HepG2 (cell line): ENCODE measurements at regions not wholly inside any gene's neighbourhood (a gene's known extent, or its start where the extent isn't known, plus 50 kb on each side); places are given as distances from the start of the nearest gene placed in this dataset.
A peak's percentile ranks its signal among the peaks of the same experiment; 100 is the strongest.

Experiments used
- ATAC-seq: fragments of 200-7000 bp; cut with Tn5 transposase; 3 replicates; pipeline ENCODE4 v1.9.1; 2020; ENCODE audit warnings: mild to moderate bottlenecking, moderate library complexity
- BruUV-seq: library from RNA; stranded (reverse); fragments of 400-500 nt; replicated peaks from 2 replicates; lab custom pipeline; 2021; lab: Mats Ljungman, UMichigan
- CTCF ChIA-PET: fragments of 300-600 bp; formaldehyde crosslinking; extraction: SDS; loops from one replicate; lab custom pipeline; 2021; ENCODE audit warnings: low total read pairs, inconsistent platforms, low intra/inter-chr PET ratio; lab: Yijun Ruan, JAX
- POLR2A ChIA-PET: fragments of 350-600 bp; sonication (Branson Sonifier 250); formaldehyde crosslinking; loops from one replicate; lab custom pipeline; 2020; ENCODE audit warnings: antibody characterized with exemption, inconsistent platforms; lab: Yijun Ruan, JAX
- DNase-seq: peaks from one replicate; pipeline ENCODE4 v3.0.0-alpha.2; 2015; ENCODE audit warnings: low spot score
- FAIRE-seq: peaks from 3 replicates; lab custom pipeline; 2011; peaks lifted over from hg19 to GRCh38; lab: Jason Lieb, UNC
- H2AFZ ChIP-seq: one replicate; pipeline ENCODE4 v1.6.1; 2011; ENCODE audit warnings: low read length, inconsistent platforms
- H3K27ac ChIP-seq: fragments of 300-600 bp; 3 replicates; pipeline ENCODE4 v1.8.0; 2011; ENCODE audit warnings: mixed run types, mild to moderate bottlenecking, mixed read lengths, low read length, inconsistent platforms; ENCODE audit not compliant: insufficient read depth; ENCODE audit errors: extremely low read length
- H3K27me3 ChIP-seq, 2 experiments: fragments of 200-600 bp in 1 of 2; 2 replicates in 1 of 2; 3 replicates in 1 of 2; pipeline versions ENCODE4 v1.6.0 to v1.8.0; 2011; ENCODE audit warnings: low read length in 2 of 2, mild to moderate bottlenecking in 2 of 2, moderate library complexity in 2 of 2, inconsistent platforms in 1 of 2; ENCODE audit not compliant: insufficient read depth in 2 of 2, control insufficient read depth in 1 of 2
- H3K36me3 ChIP-seq, 2 experiments: fragments of 200-600 bp in 1 of 2; replicated peaks in 1 of 2; 2 replicates in 1 of 2; 3 replicates in 1 of 2; pipeline versions ENCODE4 v1.5.1 to v1.8.0; 2011; ENCODE audit warnings: low read length in 2 of 2, inconsistent platforms in 1 of 2; ENCODE audit not compliant: insufficient read depth in 2 of 2, control insufficient read depth in 1 of 2
- H3K4me1 ChIP-seq: 2 replicates; pipeline ENCODE4 v1.5.1; 2012; ENCODE audit warnings: low read length, inconsistent platforms; ENCODE audit not compliant: insufficient read depth
- H3K4me2 ChIP-seq: 2 replicates; pipeline ENCODE4 v1.6.0; 2011; ENCODE audit warnings: low read depth, low read length, inconsistent platforms
- H3K4me3 ChIP-seq, 3 experiments: fragments of 200-600 bp in 1 of 3; sonication (generic), shearing (Covaris generic) in 1 of 3; replicated peaks in 1 of 3; 2 replicates each; pipeline ENCODE4 v1.5.1; 2011 to 2016; ENCODE audit warnings: low read length in 3 of 3, inconsistent platforms in 2 of 3, low read depth in 2 of 3, mild to moderate bottlenecking in 2 of 3, control low read depth in 1 of 3, mixed read lengths in 1 of 3; ENCODE audit not compliant: insufficient read depth in 1 of 3
- H3K79me2 ChIP-seq: one replicate; pipeline ENCODE4 v1.6.1; 2011; ENCODE audit warnings: low read length, inconsistent platforms; ENCODE audit not compliant: insufficient read depth
- H3K9ac ChIP-seq: 2 replicates; pipeline ENCODE4 v1.6.0; 2011; ENCODE audit warnings: mild to moderate bottlenecking, low read depth, low read length, inconsistent platforms; ENCODE audit not compliant: insufficient read depth
- H3K9me3 ChIP-seq: 2 replicates; pipeline ENCODE4 v1.5.1; 2012; ENCODE audit warnings: mild to moderate bottlenecking, low read length
- H4K20me1 ChIP-seq: 2 replicates; pipeline ENCODE4 v1.6.0; 2011; ENCODE audit warnings: inconsistent platforms, mild to moderate bottlenecking, low read length, moderate library complexity; ENCODE audit not compliant: insufficient read depth
- BCL6 ChIP-seq: IDR thresholded peaks from 2 replicates; pipeline ENCODE4 v1.6.1; 2016; ENCODE audit warnings: missing genetic modification reagents, missing compliant biosample characterization
- CREM ChIP-seq, 2 experiments: sonication (generic) in 1 of 2; formaldehyde crosslinking in 1 of 2; IDR thresholded peaks; 2 replicates each; pipeline versions ENCODE4 v1.4.0 to v1.6.1; 2016 to 2020; ENCODE audit warnings: antibody characterized with exemption in 1 of 2, mild to moderate bottlenecking in 1 of 2, missing genetic modification reagents in 1 of 2
- EP300 ChIP-seq, 3 experiments: sonication (generic) in 1 of 3; formaldehyde crosslinking in 1 of 3; IDR thresholded peaks; 2 replicates each; pipeline versions ENCODE4 v1.5.1 to v1.6.1; 2011 to 2020; ENCODE audit warnings: low read depth in 2 of 3, low read length in 2 of 3, borderline replicate concordance in 1 of 3, improper control_type of control experiment in 1 of 3, mild to moderate bottlenecking in 1 of 3, missing genetic modification reagents in 1 of 3, moderate library complexity in 1 of 3
- HDAC2 ChIP-seq: sonication (generic); formaldehyde crosslinking; IDR thresholded peaks from 2 replicates; pipeline ENCODE4 v1.4.0; 2020; ENCODE audit warnings: missing genetic modification reagents
- HMG20B ChIP-seq: conservative IDR thresholded peaks from 2 replicates; pipeline ENCODE4 v1.6.1; 2016; ENCODE audit warnings: missing genetic modification reagents, missing compliant biosample characterization
- IKZF1 ChIP-seq: fragments of 450-650 bp; IDR thresholded peaks from 2 replicates; pipeline ENCODE4 v1.7.1; 2016
- ISL2 ChIP-seq: sonication (generic); formaldehyde crosslinking; IDR thresholded peaks from 2 replicates; pipeline ENCODE4 v1.5.0; 2020; ENCODE audit warnings: missing genetic modification reagents
- MAF1 ChIP-seq: sonication (generic); formaldehyde crosslinking; IDR thresholded peaks from 2 replicates; pipeline ENCODE4 v1.5.0; 2020; ENCODE audit warnings: missing genetic modification reagents, borderline replicate concordance
- SALL1 ChIP-seq: sonication (generic); formaldehyde crosslinking; IDR thresholded peaks from 2 replicates; pipeline ENCODE4 v1.8.0; 2022; ENCODE audit warnings: mild to moderate bottlenecking, missing genetic modification reagents
- SMAD9 ChIP-seq: sonication (generic); formaldehyde crosslinking; IDR thresholded peaks from 2 replicates; pipeline ENCODE4 v1.5.1; 2020; ENCODE audit warnings: mild to moderate bottlenecking, missing genetic modification reagents
- SOX13 ChIP-seq, 3 experiments: fragments of 450-650 bp in 1 of 3; sonication (generic) in 1 of 3; formaldehyde crosslinking in 1 of 3; IDR thresholded peaks in 2 of 3; conservative IDR thresholded peaks in 1 of 3; 2 replicates each; pipeline versions ENCODE4 v1.5.0 to v1.6.1; 2016 to 2020; ENCODE audit warnings: antibody characterized with exemption in 1 of 3, mild to moderate bottlenecking in 1 of 3, missing compliant biosample characterization in 1 of 3, missing genetic modification reagents in 1 of 3, moderate library complexity in 1 of 3
- SOX6 ChIP-seq, 2 experiments: fragments of 450-650 bp in 1 of 2; sonication (generic) in 1 of 2; formaldehyde crosslinking in 1 of 2; IDR thresholded peaks; 2 replicates each; pipeline versions ENCODE4 v1.4.0 to v1.6.1; 2017 to 2020; ENCODE audit warnings: antibody characterized with exemption in 1 of 2, mild to moderate bottlenecking in 1 of 2, missing genetic modification reagents in 1 of 2
- TCF7L2 ChIP-seq: IDR thresholded peaks from 2 replicates; pipeline ENCODE4 v1.6.1; 2011; ENCODE audit warnings: mild to moderate bottlenecking, low read depth, low read length, moderate library complexity
- ZMYM3 ChIP-seq: sonication (generic); formaldehyde crosslinking; IDR thresholded peaks from 2 replicates; pipeline ENCODE4 v1.5.1; 2020; ENCODE audit warnings: mild to moderate bottlenecking, missing genetic modification reagents
- ZNF773 ChIP-seq: sonication (generic); formaldehyde crosslinking; IDR thresholded peaks from 2 replicates; pipeline ENCODE4 v1.4.0; 2020; ENCODE audit warnings: missing genetic modification reagents, borderline replicate concordance
- WGBS: methylation state at CpG from one replicate; pipeline ENCODE4 v1.1.6; 2017; ENCODE audit warnings: low lambda C conversion rate; 5-methylcytosine and 5-hydroxymethylcytosine counted together
- in situ Hi-C: cut with HindIII; loops from 2 replicates; pipeline ENCODE4 v1.10.0; 2017; ENCODE audit warnings: low pct_unique_long_range_greater_than_20kb; ENCODE audit not compliant: extremely low pct_ligation_motif_present
- intact Hi-C: fragments of 100-400 bp; cut with micrococcal nuclease; formaldehyde crosslinking; loops from one replicate; pipeline ENCODE4 v1.10.0; 2022; ENCODE audit not compliant: unreplicated experiment
- TF ChIP-seq, protein P1 (sequence below): IDR thresholded peaks from 2 replicates; pipeline ENCODE4 v1.4.0; 2020; ENCODE audit warnings: mild to moderate bottlenecking, missing genetic modification reagents
- TF ChIP-seq, protein P2 (sequence below): sonication (generic); formaldehyde crosslinking; IDR thresholded peaks from 2 replicates; pipeline ENCODE4 v1.4.0; 2020; ENCODE audit warnings: missing genetic modification reagents, borderline replicate concordance

DNA sequence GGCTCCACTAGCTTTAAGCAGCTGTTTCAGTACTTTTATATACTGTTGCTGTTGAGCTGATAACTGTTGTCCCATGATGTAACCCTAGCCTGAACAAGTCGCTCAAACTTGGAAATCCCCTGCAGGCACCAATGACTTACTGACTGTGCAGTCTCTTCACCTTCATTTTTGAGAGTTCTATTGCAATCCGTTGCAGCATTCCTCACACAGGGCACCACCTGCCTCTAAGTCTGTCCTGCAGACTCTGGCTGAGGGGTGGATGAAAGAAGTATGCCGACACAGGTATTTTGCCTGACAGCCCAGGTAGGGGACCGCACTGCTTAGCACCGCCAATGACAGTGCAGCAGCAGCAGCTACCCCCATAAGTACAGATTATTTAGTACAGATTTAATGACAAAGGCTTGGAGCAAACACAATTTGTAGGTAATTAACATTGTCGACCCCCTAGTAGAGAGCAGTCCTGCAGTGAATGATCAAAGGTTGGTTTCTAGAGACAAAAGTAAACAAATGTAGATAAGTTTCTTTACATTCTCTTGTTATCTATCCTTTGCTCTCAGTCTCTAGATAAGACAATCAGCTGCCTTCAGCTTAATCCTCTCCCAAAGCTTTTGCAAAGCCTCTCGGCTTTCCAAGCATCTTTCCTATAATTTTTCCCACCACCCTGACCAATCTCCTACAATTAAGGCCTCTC lies 205.0 kb downstream of the PABPC4L start:
- Histone ChIP-seq H3K27ac (no peak overlapping the region), H4K20me1 (no peaks in the 10 kb centered on the region), H3K4me2 (no peak overlapping the region), H3K4me3 (no peak overlapping the region), H3K27me3 (no peaks in the 10 kb centered on the region), H3K4me1 (0 out of 2 replicates have a peak, but pooled peaks cover 13% of the 10 kb centered on the region), H3K79me2 (no peaks in the 10 kb centered on the region), H2AFZ (no peak overlapping the region), H3K36me3 (no peaks in the 10 kb centered on the region), H3K9me3 (peaks cover 58% of the 10 kb centered on the region), H3K9ac (no peak overlapping the region)
- peak; percentile 58 for DNase-seq
- ATAC-seq = peak; percentile 85
- BruUV-seq = no TSS peak
- ChIA-PET CTCF (no interaction called here), POLR2A (no interaction called here)
- in situ Hi-C loops (no loop called here), intact Hi-C loops (no loop called here)
- WGBS = 0% methylated on average over 7 of the region's 7 CpGs
- no peak for FAIRE-seq
- TF ChIP-seq ISL2 (CRISPR knock-in tag) (peak; percentile 71; the same call in 1 of the 2 replicates), HDAC2 (no peak), BCL6 (CRISPR knock-in tag) (peak; percentile 89), SALL1 (CRISPR knock-in tag) (no peak), ZNF773 (CRISPR knock-in tag) (no peak), CREM (IDR thresholded peaks at IDR 0.05) (peak; percentile 25; the same call in 1 of the 2 replicates), CREM (CRISPR knock-in tag; IDR thresholded peaks at IDR 0.05) (no peak), HMG20B (CRISPR knock-in tag) (no peak), IKZF1 (no peak), EP300 (IDR thresholded peaks at IDR 0.05; ENCODE audit: low read depth in 2 of 2, low read length in 2 of 2) (peak in 1 of 2 experiments; percentile 18; a peak in 1 of 4 replicates), EP300 (CRISPR knock-in tag; IDR thresholded peaks at IDR 0.05; ENCODE audit: borderline replicate concordance) (no peak), SOX13 (IDR thresholded peaks at IDR 0.05) (no peak), SOX13 (CRISPR knock-in tag; conservative IDR thresholded peaks at IDR 0.05 in 1 of 2, IDR thresholded peaks at IDR 0.05 in 1 of 2) (peak in 1 of 2 experiments; percentile 50; a peak in 1 of 4 replicates), SMAD9 (no peak), ZMYM3 (CRISPR knock-in tag) (no peak), SOX6 (IDR thresholded peaks at IDR 0.05) (no peak), SOX6 (CRISPR knock-in tag; IDR thresholded peaks at IDR 0.05) (peak; percentile 23; the same call in 1 of the 2 replicates), MAF1 (CRISPR knock-in tag) (no peak), TCF7L2 (peak; percentile 73; the same call in 1 of the 2 replicates)
- TF ChIP-seq, protein P1, sequence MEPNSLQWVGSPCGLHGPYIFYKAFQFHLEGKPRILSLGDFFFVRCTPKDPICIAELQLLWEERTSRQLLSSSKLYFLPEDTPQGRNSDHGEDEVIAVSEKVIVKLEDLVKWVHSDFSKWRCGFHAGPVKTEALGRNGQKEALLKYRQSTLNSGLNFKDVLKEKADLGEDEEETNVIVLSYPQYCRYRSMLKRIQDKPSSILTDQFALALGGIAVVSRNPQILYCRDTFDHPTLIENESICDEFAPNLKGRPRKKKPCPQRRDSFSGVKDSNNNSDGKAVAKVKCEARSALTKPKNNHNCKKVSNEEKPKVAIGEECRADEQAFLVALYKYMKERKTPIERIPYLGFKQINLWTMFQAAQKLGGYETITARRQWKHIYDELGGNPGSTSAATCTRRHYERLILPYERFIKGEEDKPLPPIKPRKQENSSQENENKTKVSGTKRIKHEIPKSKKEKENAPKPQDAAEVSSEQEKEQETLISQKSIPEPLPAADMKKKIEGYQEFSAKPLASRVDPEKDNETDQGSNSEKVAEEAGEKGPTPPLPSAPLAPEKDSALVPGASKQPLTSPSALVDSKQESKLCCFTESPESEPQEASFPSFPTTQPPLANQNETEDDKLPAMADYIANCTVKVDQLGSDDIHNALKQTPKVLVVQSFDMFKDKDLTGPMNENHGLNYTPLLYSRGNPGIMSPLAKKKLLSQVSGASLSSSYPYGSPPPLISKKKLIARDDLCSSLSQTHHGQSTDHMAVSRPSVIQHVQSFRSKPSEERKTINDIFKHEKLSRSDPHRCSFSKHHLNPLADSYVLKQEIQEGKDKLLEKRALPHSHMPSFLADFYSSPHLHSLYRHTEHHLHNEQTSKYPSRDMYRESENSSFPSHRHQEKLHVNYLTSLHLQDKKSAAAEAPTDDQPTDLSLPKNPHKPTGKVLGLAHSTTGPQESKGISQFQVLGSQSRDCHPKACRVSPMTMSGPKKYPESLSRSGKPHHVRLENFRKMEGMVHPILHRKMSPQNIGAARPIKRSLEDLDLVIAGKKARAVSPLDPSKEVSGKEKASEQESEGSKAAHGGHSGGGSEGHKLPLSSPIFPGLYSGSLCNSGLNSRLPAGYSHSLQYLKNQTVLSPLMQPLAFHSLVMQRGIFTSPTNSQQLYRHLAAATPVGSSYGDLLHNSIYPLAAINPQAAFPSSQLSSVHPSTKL (CRISPR knock-in tag) = peak; percentile 20; the same call in 1 of the 2 replicates
- TF ChIP-seq, protein P2, sequence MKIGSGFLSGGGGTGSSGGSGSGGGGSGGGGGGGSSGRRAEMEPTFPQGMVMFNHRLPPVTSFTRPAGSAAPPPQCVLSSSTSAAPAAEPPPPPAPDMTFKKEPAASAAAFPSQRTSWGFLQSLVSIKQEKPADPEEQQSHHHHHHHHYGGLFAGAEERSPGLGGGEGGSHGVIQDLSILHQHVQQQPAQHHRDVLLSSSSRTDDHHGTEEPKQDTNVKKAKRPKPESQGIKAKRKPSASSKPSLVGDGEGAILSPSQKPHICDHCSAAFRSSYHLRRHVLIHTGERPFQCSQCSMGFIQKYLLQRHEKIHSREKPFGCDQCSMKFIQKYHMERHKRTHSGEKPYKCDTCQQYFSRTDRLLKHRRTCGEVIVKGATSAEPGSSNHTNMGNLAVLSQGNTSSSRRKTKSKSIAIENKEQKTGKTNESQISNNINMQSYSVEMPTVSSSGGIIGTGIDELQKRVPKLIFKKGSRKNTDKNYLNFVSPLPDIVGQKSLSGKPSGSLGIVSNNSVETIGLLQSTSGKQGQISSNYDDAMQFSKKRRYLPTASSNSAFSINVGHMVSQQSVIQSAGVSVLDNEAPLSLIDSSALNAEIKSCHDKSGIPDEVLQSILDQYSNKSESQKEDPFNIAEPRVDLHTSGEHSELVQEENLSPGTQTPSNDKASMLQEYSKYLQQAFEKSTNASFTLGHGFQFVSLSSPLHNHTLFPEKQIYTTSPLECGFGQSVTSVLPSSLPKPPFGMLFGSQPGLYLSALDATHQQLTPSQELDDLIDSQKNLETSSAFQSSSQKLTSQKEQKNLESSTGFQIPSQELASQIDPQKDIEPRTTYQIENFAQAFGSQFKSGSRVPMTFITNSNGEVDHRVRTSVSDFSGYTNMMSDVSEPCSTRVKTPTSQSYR (CRISPR knock-in tag) = 0 out of 2 replicates have a peak, but pooled peaks have one; percentile 8
